ENCODE measurements at regions not wholly inside any gene's neighbourhood (a gene's known extent, or its start where the extent isn't known, plus 50 kb on each side); places are given as distances from the start of the nearest gene placed in this dataset.

GRCh38 chr20:17137692-17138091, 89.1 kb upstream of the PCSK2 start:
- no peak overlapping the region for H3K4me3 ChIP-seq (ENCODE audit: low read depth, low read length)
- TF ChIP-seq CTCF (IDR thresholded peaks at IDR 0.05; ENCODE audit: low read depth, low read length, missing control alignments) = no peak
- no peak for DNase-seq (ENCODE audit: low read depth)
- in situ Hi-C loops (cut with HindIII; ENCODE audit: low sequenced_read_pairs) = no loop called here

DNA sequence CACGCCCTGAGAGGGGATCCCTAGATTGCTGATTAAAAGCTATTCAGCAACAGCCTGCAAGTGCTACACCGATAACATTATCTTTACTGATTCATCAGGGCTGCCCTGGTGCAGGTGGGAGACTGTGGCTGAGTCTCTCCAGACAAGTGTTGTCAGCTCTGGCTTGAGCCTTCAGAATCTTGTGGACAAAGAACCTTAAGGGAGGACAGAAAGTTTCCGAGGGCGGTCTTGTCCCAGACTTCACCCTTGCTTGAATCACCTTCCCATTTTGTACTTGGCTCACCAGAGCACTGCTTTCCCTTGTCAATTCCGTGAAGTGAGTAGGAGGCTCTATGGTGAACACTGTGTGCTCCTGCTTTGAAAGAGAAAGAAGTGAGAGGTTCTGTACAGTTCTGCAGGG, 88.6 kb upstream of the PCSK2 start:
- H3K4me3 ChIP-seq (ENCODE audit: low read depth, low read length) = no peak overlapping the region
- TF ChIP-seq CTCF (IDR thresholded peaks at IDR 0.05; ENCODE audit: low read depth, low read length, missing control alignments) = no peak
- in situ Hi-C loops (cut with HindIII; ENCODE audit: low sequenced_read_pairs) = no loop called here
- DNase-seq (ENCODE audit: low read depth) = no peak

GRCh38 chr20:17140894-17141293, 85.9 kb upstream of the PCSK2 start:
- in situ Hi-C loops (cut with HindIII; ENCODE audit: low sequenced_read_pairs) = no loop called here
- no peak overlapping the region for H3K4me3 ChIP-seq (ENCODE audit: low read depth, low read length)
- DNase-seq (ENCODE audit: low read depth) = no peak
- no peak for TF ChIP-seq CTCF (IDR thresholded peaks at IDR 0.05; ENCODE audit: low read depth, low read length, missing control alignments)

GRCh38 chr20:17141568-17141967, 85.3 kb upstream of the PCSK2 start:
- in situ Hi-C loops (cut with HindIII; ENCODE audit: low sequenced_read_pairs) = no loop called here
- no peak for TF ChIP-seq CTCF (IDR thresholded peaks at IDR 0.05; ENCODE audit: low read depth, low read length, missing control alignments)
- no peak for DNase-seq (ENCODE audit: low read depth)

GRCh38 chr20:17142666-17143065, 84.2 kb upstream of the PCSK2 start:
- no peak for DNase-seq (ENCODE audit: low read depth)
- H3K4me3 ChIP-seq (ENCODE audit: low read depth, low read length) = no peak overlapping the region
- in situ Hi-C loops (cut with HindIII; ENCODE audit: low sequenced_read_pairs) = no loop called here
- no peak for TF ChIP-seq CTCF (IDR thresholded peaks at IDR 0.05; ENCODE audit: low read depth, low read length, missing control alignments)

More at GRCh38 chr20:17141568-17141967, 85.3 kb upstream of the PCSK2 start:
- H3K4me3 ChIP-seq (ENCODE audit: low read depth, low read length) = no peak overlapping the region

- no peak for DNase-seq (ENCODE audit: low read depth)
- TF ChIP-seq CTCF (IDR thresholded peaks at IDR 0.05; ENCODE audit: low read depth, low read length, missing control alignments) = no peak
- in situ Hi-C loops (cut with HindIII; ENCODE audit: low sequenced_read_pairs) = no loop called here
- H3K4me3 ChIP-seq (ENCODE audit: low read depth, low read length) = no peak overlapping the region
Observed at GRCh38 chr20:17150858-17151257, 76.0 kb upstream of the PCSK2 start.

DNA sequence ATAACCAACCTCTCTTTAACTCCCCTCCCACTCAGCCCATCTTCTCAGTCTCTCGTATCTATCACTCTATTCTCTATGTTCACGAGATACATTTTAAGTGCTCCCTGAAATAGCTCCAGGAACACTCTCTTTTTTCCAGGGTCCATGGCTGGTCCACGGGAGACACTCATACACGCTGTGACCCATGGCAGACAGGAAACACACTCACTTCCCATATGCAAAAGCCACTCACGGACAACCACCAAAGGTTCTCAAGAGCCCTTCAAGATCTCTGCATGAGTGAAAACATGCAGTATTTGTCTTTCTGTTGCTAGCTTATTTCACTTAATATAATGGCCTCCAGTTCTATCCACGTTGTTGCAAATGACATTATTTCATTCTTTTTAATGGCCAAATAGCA, 71.4 kb upstream of the PCSK2 start:
- in situ Hi-C loops (cut with HindIII; ENCODE audit: low sequenced_read_pairs) = no loop called here
- TF ChIP-seq CTCF (IDR thresholded peaks at IDR 0.05; ENCODE audit: low read depth, low read length, missing control alignments) = no peak
- H3K4me3 ChIP-seq (ENCODE audit: low read depth, low read length) = no peak overlapping the region
- DNase-seq (ENCODE audit: low read depth) = no peak
